HG02610 (cell line): ENCODE measurements at regions not wholly inside any gene's neighbourhood (a gene's known extent, or its start where the extent isn't known, plus 50 kb on each side); places are given as distances from the start of the nearest gene placed in this dataset.

ENCODE experiments used
- ATAC-seq: cut with Tn5 transposase; IDR thresholded peaks from one replicate; pipeline ENCODE4 v1.9.1; 2021; ENCODE audit warnings: mild to moderate bottlenecking, moderate library complexity; ENCODE audit not compliant: unreplicated experiment

GRCh38 chr7:47640265-47640664 is 58.4 kb upstream of the TNS3 start:
- ATAC-seq, result no peak

- no peak for ATAC-seq
Measured at GRCh38 chr7:47639495-47640110, 57.7 kb upstream of the TNS3 start.

DNA sequence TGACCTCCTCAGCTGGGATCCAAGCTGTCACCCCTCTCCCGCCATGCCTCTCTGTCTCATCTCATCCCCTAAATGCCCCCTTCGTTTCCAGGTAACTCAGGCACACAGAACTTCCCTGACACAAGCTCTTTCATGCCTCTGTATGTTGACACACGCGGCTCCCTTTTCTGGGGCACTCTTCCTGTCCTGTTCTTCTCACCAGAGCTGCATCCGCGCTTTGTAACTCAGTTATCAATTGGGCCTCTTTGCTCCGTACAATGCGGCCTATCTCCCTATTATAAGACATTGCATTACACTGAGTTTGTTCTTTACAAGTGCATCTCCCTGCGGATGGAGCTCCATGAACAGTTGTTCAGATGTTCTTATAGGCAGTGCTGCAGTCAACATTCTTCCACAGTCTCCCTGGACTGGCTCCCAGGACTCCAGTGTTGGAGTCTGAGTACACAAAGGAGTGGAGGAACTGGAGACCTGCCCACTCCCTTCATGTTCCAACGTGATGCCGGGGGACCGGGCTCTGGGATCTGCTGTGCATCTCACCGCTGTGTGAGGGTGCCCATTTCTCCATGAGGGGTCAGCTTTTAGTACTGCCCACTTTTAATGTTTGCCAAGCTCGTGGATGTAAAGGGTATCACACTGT is 56.9 kb upstream of the TNS3 start:
- no peak for ATAC-seq

GRCh38 chr7:47636433-47637175 is 54.7 kb upstream of the TNS3 start:
- no peak for ATAC-seq

- no peak for ATAC-seq
Measured at GRCh38 chr7:47636081-47636432, 54.1 kb upstream of the TNS3 start.

GRCh38 chr7:47635091-47636080 is 53.5 kb upstream of the TNS3 start:
- no peak for ATAC-seq

DNA sequence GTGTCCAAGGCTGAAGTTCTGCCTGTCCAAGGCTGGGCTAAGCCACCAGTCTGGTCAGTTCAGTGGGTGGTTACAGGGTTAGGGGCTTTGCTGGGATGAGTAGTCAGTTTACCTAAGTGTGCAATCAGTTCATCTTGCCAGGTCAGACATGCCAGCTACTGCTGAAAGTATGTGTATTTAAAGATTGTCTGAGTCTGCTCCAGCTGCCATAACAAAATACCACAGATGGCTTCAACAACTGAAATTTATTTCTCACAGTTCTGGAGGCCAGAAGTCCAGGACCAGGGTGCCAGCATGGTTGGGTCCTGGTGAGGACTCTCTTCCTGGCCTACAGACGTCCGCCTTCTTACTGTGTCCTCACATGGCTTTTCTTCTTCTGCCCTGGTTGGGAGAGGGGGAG is 52.4 kb upstream of the TNS3 start:
- ATAC-seq, result no peak

DNA sequence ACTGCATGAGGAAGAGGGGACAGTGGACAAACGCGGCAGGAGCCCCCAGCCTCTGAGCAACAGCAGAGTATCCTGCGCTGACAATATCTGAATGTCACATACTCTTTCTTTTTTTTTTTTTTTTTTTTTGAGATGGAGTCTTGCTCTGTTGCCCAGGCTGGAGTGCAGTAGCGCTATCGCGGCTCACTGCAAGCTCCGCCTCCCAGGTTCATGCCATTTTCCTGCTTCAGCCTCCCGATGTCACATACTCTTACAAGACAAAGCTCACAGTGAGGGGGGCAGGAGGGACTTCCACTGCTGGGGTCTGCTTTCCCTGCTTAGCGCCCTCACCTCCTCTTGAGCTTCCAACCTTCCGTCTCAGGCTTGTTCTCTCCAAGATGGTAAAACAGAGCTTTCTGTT is 51.2 kb upstream of the TNS3 start:
- ATAC-seq, result no peak
